ENCODE measurements at regions not wholly inside any gene's neighbourhood (a gene's known extent, or its start where the extent isn't known, plus 50 kb on each side); places are given as distances from the start of the nearest gene placed in this dataset.

DNA sequence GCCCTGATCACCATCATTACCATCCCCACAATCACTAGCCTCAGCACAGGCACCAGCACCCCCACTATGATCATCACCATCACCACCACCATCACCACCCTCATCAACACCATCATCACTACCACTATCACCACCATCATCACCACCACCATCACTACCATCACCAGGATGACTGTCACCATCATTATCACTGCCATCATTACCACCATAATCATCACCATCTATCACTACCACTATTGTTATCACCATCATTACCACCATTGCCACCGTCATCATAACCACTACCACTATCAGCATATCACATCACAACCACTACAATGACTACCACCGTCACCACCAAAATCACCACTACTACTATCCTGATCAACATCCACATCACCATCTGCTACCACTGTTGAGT is 57.3 kb upstream of the CASZ1 start:
- ChIA-PET RAD21 (ENCODE audit: unreplicated experiment) (no interaction called here), CTCF (no interaction called here), SMC1A (ENCODE audit: uncharacterized antibody, unreplicated experiment) (no interaction called here), POLR2A (no interaction called here)
- no peak overlapping the region for H2AFZ ChIP-seq (ENCODE audit: control insufficient read depth, low read depth, low read length)
- no peaks in the 10 kb centered on the region for H3K79me2 ChIP-seq (ENCODE audit: control insufficient read depth, insufficient read depth, low read length)
- BruUV-seq (replicated peaks) = no TSS peak
- FAIRE-seq = no peak
- DNase-seq (ENCODE audit: low read depth, low spot score) = no peak
- no peak overlapping the region for H3K4me3 ChIP-seq
- WGBS (ENCODE audit: insufficient coverage, insufficient replicate concordance, low lambda C conversion rate, missing lambda C conversion rate) = 31% methylated on average over 2 of the region's 2 CpGs
- peaks cover 0 to 3% of the 10 kb centered on the region in 2 experiments; a peak in 2 of 4 replicates for H3K27me3 ChIP-seq (replicated peaks in 1 of 2; ENCODE audit: control insufficient read depth in 2 of 2, insufficient read depth in 2 of 2, low read length in 1 of 2)
- no peaks in the 10 kb centered on the region for H3K36me3 ChIP-seq (ENCODE audit: control insufficient read depth in 2 of 2, insufficient read depth in 2 of 2, low read length in 1 of 2)
- intact Hi-C loops (cut with micrococcal nuclease; ENCODE audit: unreplicated experiment) = no loop called here
- no peak overlapping the region for H3K9ac ChIP-seq (ENCODE audit: control insufficient read depth, insufficient read depth, low read length)
- in situ Hi-C loops (cut with MboI) = no loop called here
- no peak overlapping the region for H3K27ac ChIP-seq (ENCODE audit: control insufficient read depth, insufficient read depth)
- no peaks in the 10 kb centered on the region for H4K20me1 ChIP-seq (ENCODE audit: control insufficient read depth, insufficient read depth)
- peaks cover 2% of the 10 kb centered on the region; the same call in 1 of the 3 replicates for H3K9me3 ChIP-seq (replicated peaks; ENCODE audit: control insufficient read depth, insufficient read depth, low read length)
- ATAC-seq = no peak
- H3K4me2 ChIP-seq (ENCODE audit: control insufficient read depth, insufficient read depth) = no peak overlapping the region
- TF ChIP-seq TCF7 (IDR thresholded peaks at IDR 0.05; ENCODE audit: borderline replicate concordance) (no peak), CEBPB (IDR thresholded peaks at IDR 0.05; ENCODE audit: borderline replicate concordance in 1 of 2, low read depth in 2 of 2, low read length in 2 of 2) (no peak), PML (IDR thresholded peaks at IDR 0.05; ENCODE audit: low read length) (no peak), ATF3 (IDR thresholded peaks at IDR 0.05; ENCODE audit: borderline replicate concordance, extremely low read depth, low read depth, low read length) (no peak), SUPT20H (IDR thresholded peaks at IDR 0.05; ENCODE audit: borderline replicate concordance, control insufficient read depth, low read depth, low read length) (no peak), CUX1 (IDR thresholded peaks at IDR 0.05; ENCODE audit: insufficient replicate concordance, low read depth, low read length) (no peak), BCL11A (IDR thresholded peaks at IDR 0.05; ENCODE audit: low read depth, low read length) (no peak)
- no peaks in the 10 kb centered on the region for H3K4me1 ChIP-seq (ENCODE audit: control insufficient read depth, insufficient read depth, low read length)

Measured in GM12878 (cell line).